ENCODE measurements at regions not wholly inside any gene's neighbourhood (a gene's known extent, or its start where the extent isn't known, plus 50 kb on each side); places are given as distances from the start of the nearest gene placed in this dataset.
"Not testable (repeated sequence)": the region's sequence is repeated elsewhere in the genome, so short reads cannot be mapped to it uniquely, and the experiment has no call there.

- H3K27ac Mint-ChIP-seq; H3K4me1 Mint-ChIP-seq (ENCODE audit: low read depth); intact Hi-C loops (cut with micrococcal nuclease): not testable (repeated sequence)
These were observed 52.8 kb upstream of the ERV3-1 start for GRCh38 chr7:65059247-65059646.

More at GRCh38 chr7:65059247-65059646, 52.8 kb upstream of the ERV3-1 start:
- not testable (repeated sequence) for DNase-seq (ENCODE audit: low spot score); H3K9me3 Mint-ChIP-seq; H3K27me3 Mint-ChIP-seq (ENCODE audit: low read depth); H3K4me3 Mint-ChIP-seq (ENCODE audit: low read depth)
- peaks cover 39% of the 10 kb centered on the region for H3K36me3 Mint-ChIP-seq (ENCODE audit: low read depth)
